Activated T-helper 17 cell treated with anti-CD3 and anti-CD28 coated beads, Interleukin-2, amount 50 U/mL, for 72 hours (primary cell): ENCODE measurements at regions not wholly inside any gene's neighbourhood (a gene's known extent, or its start where the extent isn't known, plus 50 kb on each side); places are given as distances from the start of the nearest gene placed in this dataset.
"Not testable (repeated sequence)": the region's sequence is repeated elsewhere in the genome, so short reads cannot be mapped to it uniquely, and the experiment has no call there.

Experiments
- ATAC-seq: fragments of 150-1000 bp; cut with Tn5 transposase; replicated peaks from 2 replicates; pipeline ENCODE4 v1.10.0; 2021; ENCODE audit warnings: mild to moderate bottlenecking, moderate library complexity
- H3K27ac Mint-ChIP-seq: one replicate; pipeline ENCODE4 v1.8.0; 2022; ENCODE audit warnings: mixed read lengths
- H3K27me3 Mint-ChIP-seq: one replicate; pipeline ENCODE4 v1.8.0; 2022; ENCODE audit warnings: mixed read lengths
- H3K36me3 Mint-ChIP-seq: one replicate; pipeline ENCODE4 v1.8.0; 2022; ENCODE audit warnings: low read depth, mild to moderate bottlenecking, mixed read lengths
- H3K4me1 Mint-ChIP-seq: one replicate; pipeline ENCODE4 v1.8.0; 2022; ENCODE audit warnings: mixed read lengths
- H3K4me3 Mint-ChIP-seq: one replicate; pipeline ENCODE4 v1.8.0; 2022; ENCODE audit warnings: mild to moderate bottlenecking, mixed read lengths
- H3K9me3 Mint-ChIP-seq: one replicate; pipeline ENCODE4 v1.8.0; 2022; ENCODE audit warnings: mixed read lengths

DNA sequence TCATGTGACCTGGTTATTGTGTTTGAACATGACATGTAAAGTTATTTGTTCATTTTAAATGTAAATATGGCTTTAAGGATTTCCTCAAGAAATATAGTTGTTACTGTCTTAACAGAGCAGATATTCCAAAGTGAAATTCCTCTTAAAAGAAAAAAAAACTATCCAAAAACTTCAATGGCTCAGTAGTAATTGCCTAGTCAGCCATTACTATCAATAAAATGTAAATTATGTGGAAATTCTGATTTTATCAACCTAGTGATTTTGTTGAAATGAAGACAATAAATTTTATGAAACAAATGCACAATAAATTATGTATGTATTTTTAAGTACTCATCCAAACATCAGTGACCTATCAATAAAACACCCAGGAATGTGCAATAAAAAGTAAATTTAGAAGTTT is 463.3 kb downstream of the TENT5A start:
- Mint-ChIP-seq H3K27ac (no peak overlapping the region), H3K9me3 (no peaks in the 10 kb centered on the region), H3K4me3 (no peak overlapping the region), H3K4me1 (no peaks in the 10 kb centered on the region), H3K36me3 (no peaks in the 10 kb centered on the region), H3K27me3 (no peaks in the 10 kb centered on the region)
- ATAC-seq: no peak

DNA sequence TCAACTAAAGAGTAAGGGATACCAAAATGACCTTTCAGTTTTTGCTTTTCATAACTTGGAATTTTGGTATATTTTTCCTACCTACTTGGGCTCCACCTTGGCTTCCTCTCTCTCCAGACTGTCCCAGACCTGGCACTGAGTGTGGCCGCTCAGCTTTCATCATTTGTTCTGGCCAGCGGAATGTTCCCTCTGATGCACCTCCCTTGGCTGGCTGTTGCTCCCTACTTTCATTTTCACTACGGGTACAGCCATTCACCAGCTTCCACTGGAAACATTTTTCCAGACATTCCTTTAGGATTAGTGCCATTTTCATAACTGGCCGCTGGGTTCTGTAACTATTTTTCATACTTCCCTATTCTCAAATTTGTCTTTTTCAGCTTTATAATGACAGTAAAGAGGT is 487.4 kb downstream of the TENT5A start:
- peaks cover 4% of the 10 kb centered on the region for H3K9me3 Mint-ChIP-seq
- H3K27me3 Mint-ChIP-seq: no peaks in the 10 kb centered on the region
- no peak overlapping the region for H3K27ac Mint-ChIP-seq
- H3K4me1 Mint-ChIP-seq: no peaks in the 10 kb centered on the region
- ATAC-seq: no peak
- no peaks in the 10 kb centered on the region for H3K36me3 Mint-ChIP-seq
- H3K4me3 Mint-ChIP-seq: no peak overlapping the region

DNA sequence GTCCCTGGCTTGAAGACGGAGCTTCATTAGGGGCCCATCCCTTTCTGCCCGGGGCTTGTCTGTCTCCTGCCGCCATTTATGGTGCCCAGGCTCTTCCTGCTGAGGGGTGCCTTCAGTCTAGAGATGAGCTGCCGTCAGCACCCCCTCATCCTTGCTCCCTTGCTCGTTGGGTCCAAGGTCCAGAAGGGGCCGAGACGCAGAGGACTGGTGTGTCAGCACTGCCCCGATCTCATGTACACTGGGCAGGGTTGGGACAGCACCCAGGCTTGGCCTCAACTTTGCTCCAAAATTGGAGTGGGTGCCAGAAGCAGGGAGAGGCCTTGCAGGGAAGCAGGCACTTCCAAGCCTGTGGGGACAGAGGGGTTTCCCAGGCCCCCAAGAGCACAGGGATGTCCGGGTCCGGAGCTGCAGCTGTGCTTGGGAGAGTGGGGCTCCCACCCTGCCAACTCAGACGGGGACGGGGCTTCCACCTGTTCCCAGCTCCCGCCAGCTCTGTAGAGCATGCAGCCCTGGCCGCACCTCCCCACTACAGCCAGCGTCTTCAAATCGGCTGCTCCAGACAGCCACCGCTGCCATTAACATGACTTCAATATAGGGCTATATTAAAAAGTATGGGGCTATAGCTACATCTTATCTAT is 488.8 kb downstream of the TENT5A start:
- Mint-ChIP-seq H3K27ac (no peak overlapping the region), H3K4me3 (no peak overlapping the region), H3K9me3 (peaks cover 4% of the 10 kb centered on the region), H3K27me3 (no peaks in the 10 kb centered on the region), H3K36me3 (no peaks in the 10 kb centered on the region), H3K4me1 (no peaks in the 10 kb centered on the region)
- no peak for ATAC-seq

DNA sequence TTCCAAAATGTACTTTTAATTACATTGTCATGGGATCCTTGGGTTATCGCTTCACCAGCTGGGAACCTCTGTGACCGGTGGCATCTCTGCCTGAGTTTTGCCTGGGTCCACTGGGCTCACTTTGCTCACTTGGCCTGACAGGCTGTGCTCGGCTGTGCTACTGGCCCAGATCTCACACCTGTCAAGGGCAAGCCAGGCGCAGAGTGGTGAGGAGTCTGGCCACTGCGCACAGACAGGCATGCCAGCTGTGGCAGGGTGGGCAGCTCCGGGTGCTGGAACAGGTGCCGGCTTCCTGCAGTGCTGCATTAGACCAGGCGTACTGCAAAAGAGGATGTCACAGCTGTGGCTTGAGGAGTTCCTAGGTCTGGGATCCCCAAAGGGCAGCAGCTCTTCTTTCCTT is 489.8 kb downstream of the TENT5A start:
- H3K27me3 Mint-ChIP-seq: no peaks in the 10 kb centered on the region
- no peaks in the 10 kb centered on the region for H3K36me3 Mint-ChIP-seq
- H3K4me3 Mint-ChIP-seq: no peak overlapping the region
- no peak for ATAC-seq
- H3K4me1 Mint-ChIP-seq: no peaks in the 10 kb centered on the region
- H3K27ac Mint-ChIP-seq: no peak overlapping the region
- peaks cover 7% of the 10 kb centered on the region for H3K9me3 Mint-ChIP-seq

DNA sequence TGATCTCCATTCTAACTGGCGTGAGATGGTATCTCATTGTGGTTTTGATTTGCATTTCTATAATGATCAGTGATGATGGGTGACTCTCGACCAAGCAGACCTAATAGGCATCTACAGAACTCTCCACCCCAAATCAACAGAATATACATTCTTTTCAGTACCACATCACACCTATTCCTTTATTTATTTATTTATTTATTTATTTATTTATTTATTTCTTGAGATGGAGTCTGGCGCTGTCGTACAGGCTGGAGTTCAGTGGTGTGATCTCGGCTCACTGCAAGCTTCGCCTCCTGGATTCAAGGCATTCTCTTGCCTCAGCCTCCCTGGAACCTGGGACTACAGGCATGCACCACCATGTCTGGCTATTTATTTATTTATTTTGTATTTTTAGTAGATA is 496.3 kb downstream of the TENT5A start:
- not testable (repeated sequence) for H3K36me3 Mint-ChIP-seq, H3K4me3 Mint-ChIP-seq, H3K4me1 Mint-ChIP-seq, H3K27me3 Mint-ChIP-seq, ATAC-seq, H3K27ac Mint-ChIP-seq
- peaks cover 18% of the 10 kb centered on the region for H3K9me3 Mint-ChIP-seq

DNA sequence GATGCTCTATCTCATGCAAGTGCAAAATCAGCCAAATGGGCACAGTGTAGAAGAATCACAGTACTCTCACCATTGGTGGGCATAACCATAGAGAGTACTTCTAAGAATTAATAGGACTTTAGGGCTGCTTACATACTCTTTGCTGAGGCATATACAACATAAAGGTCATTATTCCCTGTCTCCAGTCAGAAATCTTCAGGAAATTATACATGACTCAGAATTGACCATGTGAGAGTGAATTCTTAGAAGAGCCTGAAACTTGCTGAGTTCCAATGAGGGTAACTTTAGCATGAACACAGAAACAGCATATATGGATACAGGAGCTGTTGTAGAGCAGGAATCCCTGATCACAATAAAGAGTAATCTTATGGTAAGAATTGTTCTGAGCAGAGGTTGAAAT is 498.7 kb downstream of the TENT5A start:
- ATAC-seq: no peak
- no peak overlapping the region for H3K27ac Mint-ChIP-seq
- no peak overlapping the region for H3K4me3 Mint-ChIP-seq
- H3K4me1 Mint-ChIP-seq: no peaks in the 10 kb centered on the region
- H3K9me3 Mint-ChIP-seq: peaks cover 16% of the 10 kb centered on the region
- H3K27me3 Mint-ChIP-seq: no peaks in the 10 kb centered on the region
- no peaks in the 10 kb centered on the region for H3K36me3 Mint-ChIP-seq

DNA sequence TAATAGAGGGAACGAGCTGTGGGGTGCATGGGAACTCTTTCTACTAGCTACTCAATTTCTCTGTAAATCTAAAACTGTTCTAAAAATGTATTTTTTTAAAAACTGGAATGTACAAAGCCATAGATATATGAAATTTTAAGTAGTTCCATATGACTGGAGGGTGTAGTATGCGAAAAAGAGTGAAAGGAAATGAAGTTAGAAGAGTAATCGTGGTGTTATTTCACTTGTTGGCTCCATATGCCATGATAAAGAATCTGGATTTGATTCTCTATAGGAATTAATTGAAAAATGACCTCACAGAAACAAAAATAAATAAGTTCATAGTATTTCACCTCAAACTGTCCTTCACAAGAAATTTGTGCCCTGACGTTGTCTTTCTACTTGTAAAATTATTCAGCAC is 500.2 kb downstream of the TENT5A start:
- Mint-ChIP-seq H3K9me3 (peaks cover 11% of the 10 kb centered on the region), H3K4me3 (no peak overlapping the region), H3K27me3 (no peaks in the 10 kb centered on the region), H3K4me1 (no peaks in the 10 kb centered on the region), H3K36me3 (no peaks in the 10 kb centered on the region), H3K27ac (no peak overlapping the region)
- no peak for ATAC-seq

DNA sequence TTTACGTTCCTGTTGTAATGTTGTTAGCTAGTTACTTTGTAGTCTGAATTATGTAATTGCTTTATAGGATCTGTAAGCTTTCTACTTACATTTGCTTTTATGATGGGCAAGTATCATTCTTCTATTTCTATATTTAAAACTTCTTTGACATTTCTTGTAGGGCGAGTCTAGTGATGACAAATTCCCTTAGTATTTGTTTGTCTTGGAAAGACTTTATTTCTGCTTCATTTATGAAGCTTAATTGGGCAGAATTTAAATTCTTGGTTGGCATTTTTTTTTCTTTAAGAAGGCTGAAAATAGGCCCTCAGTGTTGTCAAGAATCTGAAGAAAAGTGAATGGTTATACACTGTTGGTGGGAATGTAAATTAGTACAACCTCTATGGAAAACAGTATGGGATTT is 506.3 kb downstream of the TENT5A start:
- no peak overlapping the region for H3K27ac Mint-ChIP-seq
- no peaks in the 10 kb centered on the region for H3K9me3 Mint-ChIP-seq
- ATAC-seq: no peak
- H3K36me3 Mint-ChIP-seq: no peaks in the 10 kb centered on the region
- H3K4me1 Mint-ChIP-seq: no peaks in the 10 kb centered on the region
- H3K4me3 Mint-ChIP-seq: no peak overlapping the region
- no peaks in the 10 kb centered on the region for H3K27me3 Mint-ChIP-seq

DNA sequence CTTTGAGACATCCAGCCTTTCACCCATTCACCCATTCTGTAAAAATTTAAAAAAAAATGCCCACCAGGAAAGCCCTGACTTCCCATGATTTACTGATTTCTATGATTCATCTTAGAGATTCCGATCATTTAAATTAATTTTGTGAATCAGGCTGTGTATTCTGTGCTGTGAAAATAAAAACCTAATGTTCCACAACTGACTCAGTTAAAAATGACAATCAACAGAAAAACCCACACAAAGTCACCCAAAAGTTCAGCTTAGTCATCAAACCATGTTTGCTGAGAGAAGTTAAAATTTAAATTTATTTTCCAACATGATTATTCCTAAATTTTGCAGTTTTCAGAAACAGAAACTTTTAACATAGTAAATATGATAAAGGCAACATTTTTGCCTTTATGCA is 509.9 kb downstream of the TENT5A start:
- Mint-ChIP-seq H3K27me3 (no peaks in the 10 kb centered on the region), H3K27ac (no peak overlapping the region), H3K9me3 (no peaks in the 10 kb centered on the region), H3K4me1 (no peaks in the 10 kb centered on the region), H3K36me3 (no peaks in the 10 kb centered on the region), H3K4me3 (no peak overlapping the region)
- no peak for ATAC-seq

DNA sequence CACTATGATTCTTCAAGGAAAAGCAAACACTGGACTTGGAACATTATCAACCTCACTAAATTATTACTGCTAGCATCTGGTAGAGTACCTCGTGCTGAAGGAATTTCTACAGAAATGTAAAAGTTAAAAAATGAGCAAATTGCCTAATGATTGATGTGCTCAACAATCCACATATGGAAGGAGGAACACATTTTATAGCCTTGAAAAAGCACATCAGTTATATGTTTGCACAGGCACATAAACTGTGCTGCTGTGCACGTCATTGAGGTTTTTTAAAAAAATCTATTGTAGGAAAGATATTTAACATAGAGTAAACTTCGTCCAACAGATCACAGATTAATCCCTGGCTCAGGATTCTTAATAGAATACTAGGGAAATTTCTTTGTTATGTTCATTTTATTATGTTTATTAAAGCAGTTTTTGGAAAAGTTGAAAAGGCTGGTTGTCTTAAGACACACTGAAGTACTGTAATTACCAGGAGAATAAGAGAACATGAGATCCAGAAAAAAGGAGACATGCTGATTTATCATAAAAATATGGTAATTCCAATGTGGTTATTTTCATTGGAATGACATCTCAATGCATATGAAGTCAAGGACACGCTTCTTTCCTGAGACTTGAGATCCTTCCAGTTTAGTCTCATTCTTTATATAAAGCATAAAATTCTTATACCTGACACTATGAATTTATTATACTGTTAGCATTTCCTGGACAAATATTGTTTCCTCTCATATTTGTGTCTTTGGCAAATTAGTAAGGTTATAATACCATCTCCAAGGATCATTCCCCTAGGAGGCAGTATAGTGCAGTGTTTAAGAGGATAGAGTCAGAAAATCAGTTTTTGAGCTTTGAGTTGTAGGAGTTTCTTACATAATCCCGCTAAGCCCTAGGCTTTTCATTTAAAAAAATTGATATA is 511.1 kb downstream of the TENT5A start:
- Mint-ChIP-seq H3K9me3 (no peaks in the 10 kb centered on the region), H3K36me3 (no peaks in the 10 kb centered on the region), H3K4me3 (no peak overlapping the region), H3K27me3 (no peaks in the 10 kb centered on the region), H3K4me1 (no peaks in the 10 kb centered on the region), H3K27ac (no peak overlapping the region)
- ATAC-seq: no peak

DNA sequence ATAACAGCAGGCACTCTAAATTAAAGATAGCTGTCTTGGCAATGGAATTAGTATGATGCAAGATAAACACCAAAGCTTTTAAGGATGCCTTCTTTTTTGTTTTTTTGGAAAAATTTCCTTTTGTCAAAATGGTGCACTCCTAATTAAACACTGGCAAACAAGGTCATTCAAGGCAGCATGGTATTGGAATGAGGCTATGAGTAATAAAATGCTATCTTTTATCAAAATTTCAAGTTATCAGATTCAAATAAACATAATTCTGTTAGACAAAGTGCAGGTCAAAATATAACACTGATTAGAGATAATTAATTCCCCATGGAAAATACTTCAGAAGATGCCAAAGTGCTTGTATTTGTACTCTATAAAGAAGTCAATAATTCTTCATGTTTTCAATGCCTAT is 514.1 kb downstream of the TENT5A start:
- ATAC-seq: no peak
- no peak overlapping the region for H3K27ac Mint-ChIP-seq
- H3K4me1 Mint-ChIP-seq: no peaks in the 10 kb centered on the region
- H3K4me3 Mint-ChIP-seq: no peak overlapping the region
- H3K9me3 Mint-ChIP-seq: no peaks in the 10 kb centered on the region
- no peaks in the 10 kb centered on the region for H3K36me3 Mint-ChIP-seq
- H3K27me3 Mint-ChIP-seq: no peaks in the 10 kb centered on the region

DNA sequence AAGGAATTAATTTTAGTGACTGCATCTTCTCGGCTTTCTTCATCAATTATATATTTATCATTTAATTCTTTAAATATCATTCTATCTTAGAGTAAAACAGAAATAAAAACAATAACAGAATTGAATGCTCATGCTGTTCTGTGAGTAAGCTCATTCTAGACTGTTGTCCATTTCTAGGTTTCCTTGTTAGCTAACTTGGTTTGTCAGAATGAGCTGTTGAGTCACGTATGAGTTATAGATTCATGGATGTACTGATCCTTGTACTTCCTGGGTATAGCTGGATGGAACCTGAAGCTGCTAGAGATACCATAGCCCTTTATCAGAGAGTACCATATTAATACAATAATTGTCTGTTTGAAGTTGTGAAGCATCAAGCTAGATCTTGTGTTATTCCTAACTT is 515.3 kb downstream of the TENT5A start:
- H3K27ac Mint-ChIP-seq: no peak overlapping the region
- no peaks in the 10 kb centered on the region for H3K4me1 Mint-ChIP-seq
- H3K27me3 Mint-ChIP-seq: no peaks in the 10 kb centered on the region
- H3K9me3 Mint-ChIP-seq: no peaks in the 10 kb centered on the region
- H3K36me3 Mint-ChIP-seq: no peaks in the 10 kb centered on the region
- no peak overlapping the region for H3K4me3 Mint-ChIP-seq
- no peak for ATAC-seq

DNA sequence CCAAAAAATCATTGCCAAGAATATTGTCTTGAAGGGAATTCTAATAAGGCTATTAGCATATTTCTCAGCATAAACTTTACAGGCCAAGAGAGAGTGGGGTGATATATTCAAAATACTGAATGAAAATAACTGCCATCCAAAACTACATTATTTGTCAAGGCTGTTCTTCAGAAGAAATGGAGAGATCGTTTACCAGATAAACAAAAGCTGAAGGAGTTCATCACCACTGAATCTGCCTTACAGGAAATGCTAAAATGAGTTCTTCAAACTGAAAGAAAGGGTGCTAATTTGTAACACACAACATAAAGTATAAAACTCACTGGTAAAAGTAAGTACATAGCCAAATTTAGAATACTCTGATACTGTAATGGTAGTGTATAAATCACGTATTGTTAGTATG is 517.0 kb downstream of the TENT5A start:
- no peak overlapping the region for H3K4me3 Mint-ChIP-seq
- ATAC-seq: no peak
- no peaks in the 10 kb centered on the region for H3K36me3 Mint-ChIP-seq
- no peak overlapping the region for H3K27ac Mint-ChIP-seq
- no peaks in the 10 kb centered on the region for H3K4me1 Mint-ChIP-seq
- peaks cover 6% of the 10 kb centered on the region for H3K9me3 Mint-ChIP-seq
- no peaks in the 10 kb centered on the region for H3K27me3 Mint-ChIP-seq

DNA sequence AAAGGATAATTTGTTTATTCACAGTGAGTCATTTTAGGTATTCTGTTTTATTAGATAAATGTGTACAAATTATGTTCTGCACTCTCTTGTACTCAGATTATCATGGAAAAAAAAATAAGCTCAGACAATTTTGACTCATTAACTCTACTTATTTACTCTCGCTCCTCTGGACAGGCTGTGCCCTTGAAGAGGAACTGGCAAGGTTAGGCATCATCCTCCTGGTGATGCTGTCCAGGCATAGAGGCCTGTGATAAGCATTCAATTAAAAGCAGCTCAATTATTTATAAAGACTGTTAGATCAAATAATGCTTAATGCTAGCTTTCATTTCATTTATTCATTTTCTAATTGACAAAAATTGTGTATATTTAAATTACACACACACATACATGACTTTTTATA is 518.5 kb downstream of the TENT5A start:
- no peaks in the 10 kb centered on the region for H3K27me3 Mint-ChIP-seq
- ATAC-seq: no peak
- peaks cover 6% of the 10 kb centered on the region for H3K9me3 Mint-ChIP-seq
- no peaks in the 10 kb centered on the region for H3K36me3 Mint-ChIP-seq
- H3K4me1 Mint-ChIP-seq: no peaks in the 10 kb centered on the region
- no peak overlapping the region for H3K4me3 Mint-ChIP-seq
- no peak overlapping the region for H3K27ac Mint-ChIP-seq

DNA sequence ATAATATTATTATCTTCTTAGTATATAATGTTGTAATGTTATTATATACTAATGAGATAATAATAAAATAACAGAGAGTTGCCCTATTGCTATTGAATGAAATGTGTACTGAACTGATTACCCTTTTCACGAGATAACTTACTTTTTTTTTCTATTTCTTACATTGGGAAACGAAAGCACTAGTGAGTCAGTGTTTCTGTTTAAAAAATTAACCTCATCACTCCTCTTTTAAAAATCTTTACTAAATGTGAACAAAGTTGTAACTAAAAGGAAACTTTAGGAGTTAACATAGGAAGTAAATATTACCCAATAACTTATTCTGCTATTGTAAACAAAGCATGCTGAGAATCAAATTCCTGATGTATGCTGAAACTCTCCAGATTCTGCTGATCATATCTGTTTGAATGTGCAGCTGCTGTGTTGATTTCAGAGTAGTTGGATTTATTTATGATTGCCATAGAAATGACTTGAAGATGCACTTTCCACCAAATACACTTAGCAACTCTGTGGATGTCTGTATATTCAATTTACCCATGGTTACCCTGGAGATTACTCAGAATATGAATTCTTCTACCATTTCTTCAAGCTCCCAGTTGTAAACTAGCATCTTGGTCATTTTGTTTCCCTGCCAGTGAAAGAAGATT is 523.4 kb downstream of the TENT5A start:
- H3K4me1 Mint-ChIP-seq: no peaks in the 10 kb centered on the region
- H3K9me3 Mint-ChIP-seq: peaks cover 6% of the 10 kb centered on the region
- no peak overlapping the region for H3K27ac Mint-ChIP-seq
- H3K27me3 Mint-ChIP-seq: no peaks in the 10 kb centered on the region
- no peak for ATAC-seq
- H3K36me3 Mint-ChIP-seq: no peaks in the 10 kb centered on the region
- H3K4me3 Mint-ChIP-seq: no peak overlapping the region
